ENCODE measurements at regions not wholly inside any gene's neighbourhood (a gene's known extent, or its start where the extent isn't known, plus 50 kb on each side); places are given as distances from the start of the nearest gene placed in this dataset.

DNA sequence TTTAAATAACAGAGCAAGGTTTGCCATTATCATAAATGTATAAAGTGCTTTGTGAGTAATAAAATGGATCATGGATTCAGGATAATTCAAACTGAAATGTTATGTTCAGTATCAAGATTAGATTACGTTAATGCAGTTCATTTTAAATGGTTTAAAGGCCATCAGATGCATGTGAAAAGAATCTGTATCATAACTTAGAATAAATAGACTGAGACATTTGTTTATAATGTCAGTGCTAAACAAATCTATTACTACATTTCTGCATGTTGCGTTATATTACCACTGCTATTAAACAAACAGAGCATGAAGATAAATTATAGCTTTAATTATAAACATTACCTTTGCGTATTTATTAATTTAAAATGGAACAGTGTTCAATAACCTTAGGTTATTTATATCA, 160.2 kb downstream of the TOX3 start:
- Histone ChIP-seq H3K4me1 (ENCODE audit: insufficient read depth, low read length) (no peaks in the 10 kb centered on the region), H3K36me3 (ENCODE audit: insufficient read depth, low read length) (no peaks in the 10 kb centered on the region), H3K4me3 (ENCODE audit: low read length in 2 of 2) (no peak overlapping the region), H3K9me3 (ENCODE audit: control insufficient read depth in 1 of 2, low read length in 2 of 2) (no peaks in the 10 kb centered on the region), H3K27me3 (ENCODE audit: insufficient read depth, low read length) (no peaks in the 10 kb centered on the region), H3K27ac (ENCODE audit: low read depth, low read length) (no peak overlapping the region)
- ChIA-PET CTCF (ENCODE audit: partially characterized antibody) (no interaction called here), POLR2A (ENCODE audit: partially characterized antibody) (no interaction called here)
- Mint-ChIP-seq H3K27me3 (no peaks in the 10 kb centered on the region), H3K4me1 (no peaks in the 10 kb centered on the region), H3K4me3 (no peak overlapping the region), H3K27ac (no peak overlapping the region), H3K9me3 (peaks cover 3 to 12% (median 7%) of the 10 kb centered on the region in 8 donors), H3K36me3 (no peaks in the 10 kb centered on the region)
- DNase-seq, result no peak
- intact Hi-C loops (cut with micrococcal nuclease), result no loop called here

DNA sequence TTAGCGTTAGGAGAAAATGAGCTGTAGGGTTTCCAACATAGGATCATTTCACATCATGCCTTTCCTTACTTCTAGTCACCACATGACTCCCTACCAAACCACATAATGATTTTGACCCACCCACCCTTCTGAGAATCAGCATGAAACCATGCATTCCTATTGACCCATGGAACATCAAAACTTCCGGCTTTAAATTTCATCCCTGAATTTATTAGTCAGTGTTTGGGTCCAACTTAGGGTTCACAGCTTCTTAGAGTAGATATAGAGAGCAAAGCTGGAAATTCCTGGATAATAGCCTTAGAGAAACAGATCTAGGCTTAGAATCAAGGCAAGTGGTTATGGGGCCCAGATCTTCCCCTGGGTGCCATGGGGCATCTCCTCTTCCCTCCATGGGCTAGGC, 162.6 kb downstream of the TOX3 start:
- Mint-ChIP-seq H3K9me3 (peaks cover 0 to 13% (median 7%) of the 10 kb centered on the region in 8 donors), H3K27ac (no peak overlapping the region), H3K36me3 (no peaks in the 10 kb centered on the region), H3K27me3 (no peaks in the 10 kb centered on the region), H3K4me3 (no peak overlapping the region), H3K4me1 (no peaks in the 10 kb centered on the region)
- Histone ChIP-seq H3K27ac (ENCODE audit: low read depth, low read length) (no peak overlapping the region), H3K4me3 (ENCODE audit: low read length in 2 of 2) (no peak overlapping the region), H3K9me3 (ENCODE audit: control insufficient read depth in 1 of 2, low read length in 2 of 2) (no peaks in the 10 kb centered on the region), H3K4me1 (ENCODE audit: insufficient read depth, low read length) (no peaks in the 10 kb centered on the region), H3K36me3 (ENCODE audit: insufficient read depth, low read length) (no peaks in the 10 kb centered on the region), H3K27me3 (ENCODE audit: insufficient read depth, low read length) (no peaks in the 10 kb centered on the region)
- POLR2A ChIA-PET (ENCODE audit: partially characterized antibody), result no interaction called here
- intact Hi-C loops (cut with micrococcal nuclease), result no loop called here
- DNase-seq, result no peak
- CTCF ChIA-PET (ENCODE audit: partially characterized antibody), result no interaction called here

DNA sequence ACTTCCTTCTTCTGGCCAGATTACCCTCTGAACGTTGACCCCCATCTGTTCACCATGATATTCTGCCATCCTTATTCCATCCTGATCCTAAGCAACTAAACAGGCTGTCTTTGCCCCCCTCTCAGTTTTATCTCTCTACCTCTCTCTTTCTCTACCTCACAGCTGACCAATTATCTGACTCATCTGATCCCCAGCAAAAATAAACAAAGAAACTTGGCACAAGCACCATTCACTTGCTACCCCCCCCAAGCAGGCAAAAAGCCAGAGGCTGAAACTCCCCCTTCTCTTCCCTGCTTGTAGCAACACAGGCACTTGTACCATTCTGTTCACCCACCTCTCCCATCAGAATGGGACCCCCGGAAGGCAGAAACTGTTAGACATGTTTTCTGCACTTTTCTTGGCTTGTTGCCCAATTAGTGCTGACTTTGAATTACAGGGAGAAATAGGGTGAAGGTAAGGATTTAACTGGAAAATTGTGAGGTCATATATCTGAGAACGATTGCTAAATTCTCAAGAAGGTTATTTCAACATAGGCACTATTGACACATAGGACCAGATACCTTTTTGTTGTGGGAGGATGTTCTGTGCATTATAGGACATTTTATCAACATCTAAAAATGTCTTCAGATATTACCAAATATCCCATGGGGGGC, 163.2 kb downstream of the TOX3 start:
- Histone ChIP-seq H3K27me3 (ENCODE audit: insufficient read depth, low read length) (no peaks in the 10 kb centered on the region), H3K4me3 (ENCODE audit: low read length in 2 of 2) (no peak overlapping the region), H3K9me3 (ENCODE audit: control insufficient read depth in 1 of 2, low read length in 2 of 2) (no peaks in the 10 kb centered on the region), H3K27ac (ENCODE audit: low read depth, low read length) (no peak overlapping the region), H3K4me1 (ENCODE audit: insufficient read depth, low read length) (no peaks in the 10 kb centered on the region), H3K36me3 (ENCODE audit: insufficient read depth, low read length) (no peaks in the 10 kb centered on the region)
- DNase-seq, result no peak
- Mint-ChIP-seq H3K9me3 (peaks cover 0 to 13% (median 7%) of the 10 kb centered on the region in 8 donors), H3K4me3 (no peak overlapping the region), H3K27ac (peak overlapping the region in 1 of 7 donors; percentile 42), H3K27me3 (no peaks in the 10 kb centered on the region), H3K36me3 (no peaks in the 10 kb centered on the region), H3K4me1 (no peaks in the 10 kb centered on the region)
- POLR2A ChIA-PET (ENCODE audit: partially characterized antibody), result no interaction called here
- CTCF ChIA-PET (ENCODE audit: partially characterized antibody), result no interaction called here
- intact Hi-C loops (cut with micrococcal nuclease), result no loop called here

DNA sequence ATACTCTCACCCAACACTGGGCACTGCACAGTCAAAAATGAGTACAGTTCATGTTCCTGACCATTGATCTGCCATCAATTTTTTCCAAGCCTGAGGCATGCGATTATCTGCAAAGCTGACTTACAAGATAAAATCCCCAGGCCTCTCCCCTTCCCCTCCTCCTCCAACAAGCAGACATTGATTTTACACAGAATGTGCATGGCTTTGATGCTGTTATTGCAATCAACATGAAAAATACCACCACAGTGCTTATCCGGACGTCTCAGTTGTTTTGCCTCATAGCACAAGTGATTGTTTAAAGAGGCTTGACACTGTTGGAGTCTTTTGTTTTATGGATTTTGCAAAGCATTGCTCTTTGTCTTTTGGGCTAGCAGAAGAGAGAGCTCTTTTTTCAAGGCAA, 163.8 kb downstream of the TOX3 start:
- H3K27ac Mint-ChIP-seq, result no peak overlapping the region
- no peaks in the 10 kb centered on the region for H3K36me3 Mint-ChIP-seq
- Histone ChIP-seq H3K4me1 (ENCODE audit: insufficient read depth, low read length) (no peaks in the 10 kb centered on the region), H3K9me3 (ENCODE audit: control insufficient read depth in 1 of 2, low read length in 2 of 2) (no peaks in the 10 kb centered on the region), H3K27me3 (ENCODE audit: insufficient read depth, low read length) (no peaks in the 10 kb centered on the region), H3K27ac (ENCODE audit: low read depth, low read length) (no peak overlapping the region), H3K4me3 (ENCODE audit: low read length in 2 of 2) (no peak overlapping the region), H3K36me3 (ENCODE audit: insufficient read depth, low read length) (no peaks in the 10 kb centered on the region)
- no peak overlapping the region for H3K4me3 Mint-ChIP-seq
- peaks cover 0 to 12% (median 6%) of the 10 kb centered on the region in 8 donors for H3K9me3 Mint-ChIP-seq
- intact Hi-C loops (cut with micrococcal nuclease), result no loop called here
- ChIA-PET CTCF (ENCODE audit: partially characterized antibody) (no interaction called here), POLR2A (ENCODE audit: partially characterized antibody) (no interaction called here)
- H3K4me1 Mint-ChIP-seq, result no peaks in the 10 kb centered on the region
- no peak for DNase-seq
- H3K27me3 Mint-ChIP-seq, result no peaks in the 10 kb centered on the region

DNA sequence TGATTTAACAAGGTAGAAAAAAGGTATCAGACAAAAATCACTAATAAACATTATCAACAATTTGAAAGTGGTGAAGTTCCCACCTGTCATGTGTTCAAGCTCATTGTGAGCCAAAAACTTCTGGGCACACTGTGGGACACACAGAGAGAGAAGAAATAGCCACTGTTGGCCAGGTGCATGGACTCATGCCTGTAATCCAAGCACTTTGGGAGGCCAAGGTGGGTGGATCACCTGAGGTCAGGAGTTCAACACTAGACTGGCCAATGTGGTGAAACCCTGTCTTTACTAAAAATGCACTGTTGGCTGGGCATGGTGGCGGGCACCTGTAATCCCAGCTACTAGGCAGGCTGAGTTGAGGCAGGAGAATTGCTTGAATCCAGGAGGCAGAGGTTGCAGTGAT, 167.4 kb downstream of the TOX3 start:
- Histone ChIP-seq H3K27me3 (ENCODE audit: insufficient read depth, low read length) (no peaks in the 10 kb centered on the region), H3K36me3 (ENCODE audit: insufficient read depth, low read length) (no peaks in the 10 kb centered on the region), H3K4me3 (ENCODE audit: low read length in 2 of 2) (no peak overlapping the region), H3K27ac (ENCODE audit: low read depth, low read length) (no peak overlapping the region), H3K9me3 (ENCODE audit: control insufficient read depth in 1 of 2, low read length in 2 of 2) (no peaks in the 10 kb centered on the region), H3K4me1 (ENCODE audit: insufficient read depth, low read length) (no peaks in the 10 kb centered on the region)
- intact Hi-C loops (cut with micrococcal nuclease), result no loop called here
- H3K9me3 Mint-ChIP-seq, result peaks cover 0 to 13% (median 8%) of the 10 kb centered on the region in 8 donors
- no peaks in the 10 kb centered on the region for H3K27me3 Mint-ChIP-seq
- H3K4me3 Mint-ChIP-seq, result no peak overlapping the region
- H3K4me1 Mint-ChIP-seq, result no peaks in the 10 kb centered on the region
- no peaks in the 10 kb centered on the region for H3K36me3 Mint-ChIP-seq
- H3K27ac Mint-ChIP-seq, result no peak overlapping the region
- POLR2A ChIA-PET (ENCODE audit: partially characterized antibody), result no interaction called here
- DNase-seq, result no peak
- CTCF ChIA-PET (ENCODE audit: partially characterized antibody), result no interaction called here

DNA sequence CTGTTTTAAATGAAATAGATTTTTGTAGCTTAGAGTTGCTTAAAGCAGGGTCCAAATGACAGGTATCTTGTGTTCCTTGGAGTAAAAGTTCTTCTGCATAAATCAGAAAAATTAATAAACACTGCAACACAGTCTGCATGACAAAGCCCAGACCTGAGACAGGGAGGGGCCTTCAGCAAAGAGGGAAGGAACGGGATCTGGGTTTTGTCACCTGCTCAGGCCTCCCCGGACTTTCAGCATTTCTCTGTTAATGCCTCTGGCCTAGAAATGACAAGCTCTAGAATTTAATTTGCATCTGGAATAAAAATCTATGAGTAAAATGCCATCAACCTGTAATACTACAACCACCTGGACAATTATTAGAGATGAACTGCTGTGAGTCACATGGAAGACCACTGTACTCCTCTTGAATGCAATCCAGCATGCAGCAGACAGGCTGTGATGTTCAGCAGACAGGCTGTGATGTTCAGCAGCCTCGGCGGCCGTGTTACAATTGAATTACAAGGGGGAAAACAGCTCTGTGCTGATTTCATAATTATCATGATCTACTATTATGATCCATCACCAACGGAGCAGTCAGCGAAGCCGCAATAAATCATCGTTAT, 170.2 kb downstream of the TOX3 start:
- no peak for DNase-seq
- Histone ChIP-seq H3K36me3 (ENCODE audit: insufficient read depth, low read length) (no peaks in the 10 kb centered on the region), H3K9me3 (ENCODE audit: control insufficient read depth in 1 of 2, low read length in 2 of 2) (no peaks in the 10 kb centered on the region), H3K27me3 (ENCODE audit: insufficient read depth, low read length) (no peaks in the 10 kb centered on the region), H3K4me1 (ENCODE audit: insufficient read depth, low read length) (no peaks in the 10 kb centered on the region), H3K4me3 (ENCODE audit: low read length in 2 of 2) (no peak overlapping the region), H3K27ac (ENCODE audit: low read depth, low read length) (no peak overlapping the region)
- H3K4me1 Mint-ChIP-seq, result no peaks in the 10 kb centered on the region
- CTCF ChIA-PET (ENCODE audit: partially characterized antibody), result no interaction called here
- H3K27ac Mint-ChIP-seq, result no peak overlapping the region
- H3K27me3 Mint-ChIP-seq, result no peaks in the 10 kb centered on the region
- POLR2A ChIA-PET (ENCODE audit: partially characterized antibody), result no interaction called here
- H3K4me3 Mint-ChIP-seq, result no peak overlapping the region
- intact Hi-C loops (cut with micrococcal nuclease), result no loop called here
- H3K9me3 Mint-ChIP-seq, result peaks cover 2 to 16% (median 7%) of the 10 kb centered on the region in 8 donors
- H3K36me3 Mint-ChIP-seq, result no peaks in the 10 kb centered on the region

DNA sequence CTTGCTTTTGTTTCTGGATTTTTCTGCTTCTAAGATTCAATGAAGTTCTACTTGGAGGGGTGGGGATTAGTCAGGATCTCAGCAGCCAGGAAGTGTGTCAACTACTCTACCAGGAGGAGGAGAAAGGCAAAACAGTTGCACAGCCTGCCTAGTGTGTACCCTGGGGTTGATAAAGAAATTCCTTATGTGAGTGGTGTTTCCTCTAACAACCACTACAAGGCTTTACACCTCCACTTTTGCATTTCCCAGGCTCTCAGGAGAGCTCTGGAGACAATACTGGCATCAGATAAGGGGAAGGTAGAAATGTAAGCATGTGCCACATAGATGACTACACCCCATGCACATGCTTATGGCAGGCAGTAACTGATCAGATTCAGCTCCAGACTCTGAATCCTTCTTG, 174.6 kb downstream of the TOX3 start:
- intact Hi-C loops (cut with micrococcal nuclease), result no loop called here
- H3K27ac Mint-ChIP-seq, result no peak overlapping the region
- no peak overlapping the region for H3K4me3 ChIP-seq (ENCODE audit: low read length in 2 of 2)

More for the DNA sequence above, 174.6 kb downstream of the TOX3 start:
- no peaks in the 10 kb centered on the region for H3K9me3 ChIP-seq (ENCODE audit: control insufficient read depth in 1 of 2, low read length in 2 of 2)
- no peaks in the 10 kb centered on the region for H3K36me3 ChIP-seq (ENCODE audit: insufficient read depth, low read length)
- no peak for DNase-seq
- H3K4me3 Mint-ChIP-seq, result no peak overlapping the region
- ChIA-PET POLR2A (ENCODE audit: partially characterized antibody) (no interaction called here), CTCF (ENCODE audit: partially characterized antibody) (no interaction called here)
- no peak overlapping the region for H3K27ac ChIP-seq (ENCODE audit: low read depth, low read length)
- H3K27me3 Mint-ChIP-seq, result no peaks in the 10 kb centered on the region
- H3K9me3 Mint-ChIP-seq, result peaks cover 2 to 13% (median 6%) of the 10 kb centered on the region in 8 donors
- no peaks in the 10 kb centered on the region for H3K4me1 ChIP-seq (ENCODE audit: insufficient read depth, low read length)
- H3K27me3 ChIP-seq (ENCODE audit: insufficient read depth, low read length), result no peaks in the 10 kb centered on the region
- no peaks in the 10 kb centered on the region for H3K36me3 Mint-ChIP-seq
- H3K4me1 Mint-ChIP-seq, result no peaks in the 10 kb centered on the region

Data from CD4-positive, alpha-beta memory T cell (primary cell).